GM12874 (cell line): ENCODE measurements at regions not wholly inside any gene's neighbourhood (a gene's known extent, or its start where the extent isn't known, plus 50 kb on each side); places are given as distances from the start of the nearest gene placed in this dataset.
A peak's percentile ranks its signal among the peaks of the same experiment; 100 is the strongest.

Experiments used
- CTCF ChIP-seq: IDR thresholded peaks from 2 replicates; pipeline ENCODE4 v1.5.1; 2011; ENCODE audit warnings: low read depth, mild to moderate bottlenecking, control low read depth, low read length, moderate library complexity; ENCODE audit not compliant: insufficient read depth

GRCh38 chr3:98657457-98657856 is 64.0 kb upstream of the CPOX start:
- peak; percentile 61 for TF ChIP-seq CTCF

- no peak for TF ChIP-seq CTCF
Observed at GRCh38 chr3:98662699-98663098, 69.3 kb upstream of the CPOX start.

GRCh38 chr3:98670020-98670419 is 76.6 kb upstream of the CPOX start:
- no peak for TF ChIP-seq CTCF

GRCh38 chr3:98679986-98680385 is 83.2 kb upstream of the ST3GAL6 start:
- TF ChIP-seq CTCF: no peak

- no peak for TF ChIP-seq CTCF
Observed at GRCh38 chr3:98680723-98681122, 82.4 kb upstream of the ST3GAL6 start.

GRCh38 chr3:98681486-98681885 is 81.7 kb upstream of the ST3GAL6 start:
- TF ChIP-seq CTCF: no peak

- TF ChIP-seq CTCF: no peak
Observed at GRCh38 chr3:98688363-98688762, 74.8 kb upstream of the ST3GAL6 start.

GRCh38 chr3:98690876-98691275 is 72.3 kb upstream of the ST3GAL6 start:
- TF ChIP-seq CTCF: no peak
